AG04450 (cell line): ENCODE measurements at regions not wholly inside any gene's neighbourhood (a gene's known extent, or its start where the extent isn't known, plus 50 kb on each side); places are given as distances from the start of the nearest gene placed in this dataset.

Source experiments
- CTCF ChIA-PET: fragments of 300-600, 350-600 bp; formaldehyde crosslinking; extraction: SDS; loops from one replicate; lab custom pipeline; 2022; ENCODE audit warnings: antibody characterized with exemption, inconsistent platforms; lab: Charles Lee
- POLR2A ChIA-PET: fragments of 350-600 bp; formaldehyde crosslinking; extraction: SDS; loops from one replicate; lab custom pipeline; 2021; ENCODE audit warnings: antibody characterized with exemption, inconsistent platforms; lab: Yijun Ruan, JAX
- DNase-seq: peaks from one replicate; pipeline ENCODE4 v3.0.0-alpha.2; 2011; ENCODE audit warnings: low read depth, low spot score
- H3K27ac ChIP-seq: one replicate; pipeline ENCODE4 v1.5.1; 2012; ENCODE audit warnings: low read depth, low read length, control low read depth
- H3K27me3 ChIP-seq: one replicate; pipeline ENCODE4 v1.6.0; 2012; ENCODE audit warnings: low read length; ENCODE audit not compliant: control insufficient read depth, insufficient read depth
- H3K4me3 ChIP-seq: 2 replicates; pipeline ENCODE4 v1.5.1; 2011; ENCODE audit warnings: mild to moderate bottlenecking, low read depth, low read length, control low read depth
- H3K9me3 ChIP-seq: 2 replicates; pipeline ENCODE4 v1.5.1; 2012; ENCODE audit warnings: low read length; ENCODE audit not compliant: control insufficient read depth, insufficient read depth
- TF ChIP-seq, protein P1 (sequence below): IDR thresholded peaks from 2 replicates; pipeline ENCODE4 v1.5.1; 2011; ENCODE audit warnings: low read depth, low read length, control low read depth, inconsistent platforms

DNA sequence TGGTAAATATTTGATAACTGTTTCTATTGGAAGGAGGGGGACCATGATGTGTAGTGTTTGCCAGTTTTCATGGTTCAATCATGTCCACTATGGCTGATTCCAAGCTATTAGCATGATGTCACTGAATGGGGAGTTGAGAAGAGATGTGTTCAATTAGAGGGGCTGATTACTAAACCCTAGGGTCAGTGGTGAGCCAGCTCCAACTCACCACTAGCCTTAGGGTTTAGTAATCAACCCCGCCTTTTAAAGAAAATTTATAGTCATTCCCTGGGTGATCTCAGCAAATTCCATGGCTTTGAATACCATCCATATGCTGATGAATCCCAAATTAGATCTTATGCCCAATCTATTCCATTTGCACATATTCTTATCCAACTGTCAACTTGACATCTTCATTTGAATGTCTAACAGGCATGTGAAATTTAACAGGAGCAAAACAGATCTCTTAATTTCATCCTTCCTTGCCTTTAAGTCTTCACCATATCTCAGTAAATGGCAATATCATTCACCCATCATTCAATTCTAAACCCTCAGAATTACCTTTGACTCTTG, 98.8 kb downstream of the GCNT1 start:
- CTCF ChIA-PET: no interaction called here

DNA sequence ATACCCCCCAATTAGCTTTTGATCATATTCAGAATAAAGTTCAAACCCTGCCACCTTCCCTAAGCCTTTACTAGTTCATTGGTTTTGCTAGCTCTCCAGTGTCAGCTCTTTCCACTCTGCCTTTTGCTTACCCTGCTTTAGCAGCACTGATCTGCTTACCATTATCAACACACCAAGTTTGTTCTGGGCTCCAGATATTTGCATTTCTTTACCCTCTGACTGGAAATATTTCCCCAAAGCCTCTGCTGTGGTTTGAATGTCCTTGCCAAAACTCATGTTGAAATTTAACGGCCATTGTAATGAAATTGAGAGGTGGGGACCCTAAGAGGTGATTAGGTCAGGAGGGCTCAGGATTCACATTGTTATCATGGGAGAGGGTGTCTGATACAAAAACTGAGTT, 99.5 kb downstream of the GCNT1 start:
- TF ChIP-seq, protein P1, sequence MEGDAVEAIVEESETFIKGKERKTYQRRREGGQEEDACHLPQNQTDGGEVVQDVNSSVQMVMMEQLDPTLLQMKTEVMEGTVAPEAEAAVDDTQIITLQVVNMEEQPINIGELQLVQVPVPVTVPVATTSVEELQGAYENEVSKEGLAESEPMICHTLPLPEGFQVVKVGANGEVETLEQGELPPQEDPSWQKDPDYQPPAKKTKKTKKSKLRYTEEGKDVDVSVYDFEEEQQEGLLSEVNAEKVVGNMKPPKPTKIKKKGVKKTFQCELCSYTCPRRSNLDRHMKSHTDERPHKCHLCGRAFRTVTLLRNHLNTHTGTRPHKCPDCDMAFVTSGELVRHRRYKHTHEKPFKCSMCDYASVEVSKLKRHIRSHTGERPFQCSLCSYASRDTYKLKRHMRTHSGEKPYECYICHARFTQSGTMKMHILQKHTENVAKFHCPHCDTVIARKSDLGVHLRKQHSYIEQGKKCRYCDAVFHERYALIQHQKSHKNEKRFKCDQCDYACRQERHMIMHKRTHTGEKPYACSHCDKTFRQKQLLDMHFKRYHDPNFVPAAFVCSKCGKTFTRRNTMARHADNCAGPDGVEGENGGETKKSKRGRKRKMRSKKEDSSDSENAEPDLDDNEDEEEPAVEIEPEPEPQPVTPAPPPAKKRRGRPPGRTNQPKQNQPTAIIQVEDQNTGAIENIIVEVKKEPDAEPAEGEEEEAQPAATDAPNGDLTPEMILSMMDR: no peak
- DNase-seq: no peak
- H3K4me3 ChIP-seq: no peak overlapping the region
- H3K27ac ChIP-seq: no peak overlapping the region
- CTCF ChIA-PET: no interaction called here
- H3K9me3 ChIP-seq: no peaks in the 10 kb centered on the region
- H3K27me3 ChIP-seq: no peaks in the 10 kb centered on the region
- POLR2A ChIA-PET: interaction anchor here (1.4 kb wide), 1 partner anchor 99 kb away, joined by 4 read pairs; the partner anchor contains the start of gene GCNT1

More for the DNA sequence above, 98.8 kb downstream of the GCNT1 start:
- Histone ChIP-seq H3K4me3 (no peak overlapping the region), H3K9me3 (no peaks in the 10 kb centered on the region), H3K27ac (no peak overlapping the region), H3K27me3 (no peaks in the 10 kb centered on the region)
- POLR2A ChIA-PET: interaction anchor here (1.4 kb wide), 1 partner anchor 99 kb away, joined by 4 read pairs; the partner anchor contains the start of gene GCNT1
- TF ChIP-seq, protein P1: no peak
- no peak for DNase-seq

DNA sequence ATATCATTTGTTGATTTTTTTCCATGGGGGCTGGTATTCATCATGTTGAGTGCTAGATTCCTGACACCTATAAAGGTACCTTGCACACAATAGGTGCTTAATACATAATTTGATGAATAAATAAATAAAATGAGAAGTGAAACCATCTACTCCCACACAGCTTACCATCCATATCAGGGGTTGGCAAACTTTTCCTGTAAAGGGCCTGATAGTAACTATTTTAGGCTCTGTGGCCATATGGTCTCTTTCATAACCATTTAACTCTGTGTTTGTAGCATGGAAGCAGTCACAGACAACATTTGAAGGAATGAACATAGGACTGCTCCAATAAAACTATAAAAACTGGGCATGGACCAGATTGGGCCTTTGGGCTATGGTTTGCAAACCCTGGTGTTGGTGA, 100.3 kb downstream of the GCNT1 start:
- Histone ChIP-seq H3K27me3 (no peaks in the 10 kb centered on the region), H3K4me3 (no peak overlapping the region), H3K27ac (no peak overlapping the region), H3K9me3 (no peaks in the 10 kb centered on the region)
- ChIA-PET CTCF (no interaction called here), POLR2A (no interaction called here)
- DNase-seq: no peak
- TF ChIP-seq, protein P1: no peak

DNA sequence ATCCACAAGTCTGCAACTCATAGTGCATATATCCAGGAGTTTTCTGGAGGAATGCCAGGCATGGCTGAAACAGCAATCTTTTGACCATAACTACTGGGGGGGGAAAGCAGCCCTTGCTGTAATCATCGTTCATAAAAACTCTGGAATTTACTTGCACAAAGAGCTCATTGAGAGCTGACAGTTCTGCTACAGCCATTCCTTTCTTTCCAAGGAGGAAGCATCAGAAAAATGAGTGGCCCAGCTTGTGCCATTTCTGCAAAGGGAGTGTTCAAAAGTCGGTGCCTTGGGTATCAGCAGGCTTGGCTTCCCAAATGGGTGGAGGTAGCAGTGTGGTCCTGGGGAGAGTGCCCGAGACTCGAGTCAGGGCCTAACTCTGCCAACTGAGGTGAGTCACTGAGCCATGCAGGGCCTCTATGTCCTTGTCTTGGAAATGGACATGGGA, 101.5 kb downstream of the GCNT1 start:
- ChIA-PET CTCF (no interaction called here), POLR2A (no interaction called here)
- TF ChIP-seq, protein P1: no peak
- no peak overlapping the region for H3K27ac ChIP-seq
- H3K4me3 ChIP-seq: no peak overlapping the region
- H3K27me3 ChIP-seq: no peaks in the 10 kb centered on the region
- H3K9me3 ChIP-seq: no peaks in the 10 kb centered on the region
- no peak for DNase-seq

DNA sequence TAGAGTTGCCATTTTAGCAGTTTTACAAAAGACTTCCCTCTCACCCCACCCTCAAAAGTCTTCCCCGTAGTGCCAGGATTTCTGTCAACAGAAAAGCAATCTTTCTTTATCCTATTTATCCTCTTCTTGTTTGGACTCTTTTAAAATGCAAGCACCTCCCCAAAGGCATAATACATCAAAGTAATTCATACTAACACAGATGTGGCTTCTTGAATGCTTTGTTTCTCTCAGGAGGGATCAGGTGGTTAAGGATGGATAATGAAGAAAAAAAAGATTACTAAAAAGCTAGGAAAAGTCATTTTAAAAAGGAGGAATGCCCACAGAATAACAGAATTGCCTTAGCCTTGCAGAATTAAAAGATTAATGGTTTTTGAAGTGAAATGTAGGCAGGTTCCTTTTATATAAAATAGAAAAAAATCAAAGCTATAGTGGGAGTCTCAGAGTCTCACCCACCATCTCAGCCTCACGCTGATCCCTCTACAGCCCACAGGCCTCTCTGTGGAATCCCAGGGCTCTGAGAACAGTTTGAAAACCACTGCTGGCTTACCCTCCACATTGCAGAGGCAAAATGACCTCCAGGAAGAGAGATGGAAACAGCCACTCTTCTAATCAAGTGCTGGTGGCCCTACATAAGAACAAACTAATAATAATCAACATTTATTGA, 102.2 kb downstream of the GCNT1 start:
- CTCF ChIA-PET: no interaction called here
- no peak for DNase-seq
- Histone ChIP-seq H3K9me3 (no peaks in the 10 kb centered on the region), H3K27me3 (no peaks in the 10 kb centered on the region), H3K27ac (no peak overlapping the region), H3K4me3 (no peak overlapping the region)
- TF ChIP-seq, protein P1: no peak
- POLR2A ChIA-PET: no interaction called here
